ENCODE measurements at regions not wholly inside any gene's neighbourhood (a gene's known extent, or its start where the extent isn't known, plus 50 kb on each side); places are given as distances from the start of the nearest gene placed in this dataset.

GRCh38 chr5:71982717-71983395 is 124.4 kb upstream of the MAP1B start:
- no peak for DNase-seq (ENCODE audit: extremely low read depth, low read depth, low spot score)

DNA sequence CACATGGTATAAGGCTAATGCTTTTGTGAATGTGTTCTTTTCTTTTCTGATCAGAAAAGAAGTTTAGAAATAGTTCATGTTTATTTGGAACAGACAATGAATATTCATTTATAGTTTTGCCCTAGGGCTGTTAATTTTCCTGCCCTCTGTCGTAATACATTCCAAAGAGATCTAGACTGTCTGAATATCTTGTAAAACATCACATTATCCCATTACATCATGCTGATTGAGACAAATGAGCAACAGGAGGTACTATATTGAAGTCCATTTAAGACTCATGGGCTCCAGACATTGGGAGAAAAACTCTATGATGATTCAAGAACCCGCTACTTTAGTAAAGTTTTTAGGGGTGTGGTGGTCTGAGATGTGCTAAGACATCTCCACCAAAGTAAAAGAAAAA is 121.2 kb upstream of the MAP1B start:
- DNase-seq (ENCODE audit: extremely low read depth, low read depth, low spot score) = no peak

DNA sequence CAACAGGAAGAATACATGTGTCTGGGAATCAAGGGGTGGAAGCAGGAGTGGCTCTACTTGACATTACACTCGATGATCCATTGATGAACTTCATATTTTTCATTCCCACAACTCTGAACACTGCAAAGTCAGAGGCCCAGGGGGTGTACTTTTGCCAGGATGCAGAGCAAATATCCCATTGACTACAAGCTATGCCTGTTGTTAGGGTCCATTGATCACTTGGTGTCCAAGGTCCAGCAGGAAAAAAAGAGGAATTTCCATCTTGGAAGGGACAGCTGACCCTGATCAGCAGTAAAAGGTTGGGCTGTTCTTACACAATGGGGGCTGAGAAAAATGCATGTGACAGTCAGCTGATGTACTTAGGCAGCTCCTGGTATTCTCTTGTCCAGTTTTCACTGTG is 118.5 kb upstream of the MAP1B start:
- no peak for DNase-seq (ENCODE audit: extremely low read depth, low read depth, low spot score)

DNA sequence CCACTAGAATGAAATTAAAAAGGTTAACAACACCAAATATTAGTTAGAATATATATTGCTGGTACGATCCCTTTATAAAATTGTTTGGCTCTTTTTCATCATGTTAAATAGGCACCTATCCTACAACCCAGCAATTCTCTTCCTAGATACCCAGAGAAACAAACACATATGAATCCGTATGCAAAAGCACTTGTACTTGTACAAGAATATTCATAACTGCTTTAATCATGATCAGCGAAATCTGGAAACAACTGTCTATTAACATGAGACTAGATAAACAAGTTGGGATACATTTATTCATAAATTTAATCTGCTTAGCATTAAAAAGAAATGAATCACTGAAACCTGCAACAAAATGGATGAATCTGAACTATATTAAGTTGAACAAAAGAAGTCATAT is 113.7 kb upstream of the MAP1B start:
- no peak for DNase-seq (ENCODE audit: extremely low read depth, low read depth, low spot score)

DNA sequence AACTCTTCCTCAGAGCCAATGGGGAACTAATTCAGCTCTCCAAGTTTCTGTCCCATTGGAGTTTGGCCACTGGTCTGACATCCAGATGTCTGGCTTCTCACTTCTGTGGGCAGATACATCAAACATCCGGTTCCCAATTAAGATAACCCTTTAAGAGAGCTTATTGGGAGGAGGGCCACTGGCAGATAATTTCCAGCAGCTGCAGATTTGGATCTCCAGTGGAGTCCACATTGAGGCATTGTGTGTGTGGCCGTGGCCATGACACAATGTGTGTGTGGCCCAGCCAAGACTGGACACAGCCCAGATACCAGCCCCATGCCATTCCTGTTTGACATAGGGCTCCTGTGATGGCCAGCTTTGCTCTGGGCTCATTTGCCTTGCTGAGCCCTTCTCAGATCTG is 110.5 kb upstream of the MAP1B start:
- no peak for DNase-seq (ENCODE audit: extremely low read depth, low read depth, low spot score)

DNA sequence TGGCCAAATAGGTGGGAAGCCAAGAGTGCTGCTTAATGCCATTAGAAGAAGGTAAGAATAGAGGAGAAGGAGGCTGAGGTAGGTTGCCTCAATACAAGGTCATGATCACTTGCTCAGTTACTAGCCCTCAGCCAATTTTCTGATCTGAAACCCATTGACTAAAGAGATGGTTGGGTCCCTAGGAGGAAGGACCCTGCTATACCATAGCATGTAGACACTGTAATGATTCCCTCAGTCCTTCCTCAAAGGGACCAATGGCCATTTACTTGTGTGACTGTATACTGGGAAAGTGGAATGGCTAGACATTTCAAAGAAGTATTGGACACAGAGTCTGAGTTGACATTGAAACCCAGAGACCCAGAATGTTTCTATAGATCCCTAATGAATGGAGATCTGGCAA is 108.5 kb upstream of the MAP1B start:
- no peak for DNase-seq (ENCODE audit: extremely low read depth, low read depth, low spot score)

GRCh38 chr5:72000707-72001106 is 106.6 kb upstream of the MAP1B start:
- no peak for DNase-seq (ENCODE audit: extremely low read depth, low read depth, low spot score)

DNA sequence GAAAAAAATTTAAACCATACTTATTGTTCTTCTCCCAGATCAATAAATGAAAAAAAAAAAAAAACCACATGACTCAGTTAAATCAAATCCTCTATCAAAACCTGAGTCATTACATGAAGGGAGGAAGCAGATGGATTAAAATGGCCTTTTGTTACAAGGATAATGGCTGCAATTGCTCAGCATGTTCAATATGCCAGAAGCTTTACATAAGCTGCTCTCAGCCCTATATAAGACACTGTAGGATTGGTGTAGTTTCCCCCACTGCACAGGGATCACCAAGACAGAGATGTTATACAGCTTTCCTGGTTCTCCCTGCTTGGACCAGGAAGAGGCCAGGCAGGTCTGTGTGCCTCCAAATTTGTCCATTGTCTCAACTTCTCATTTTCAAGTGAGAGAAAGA is 101.6 kb upstream of the MAP1B start:
- no peak for DNase-seq (ENCODE audit: extremely low read depth, low read depth, low spot score)

GRCh38 chr5:72006361-72006760 is 100.9 kb upstream of the MAP1B start:
- no peak for DNase-seq (ENCODE audit: extremely low read depth, low read depth, low spot score)

DNA sequence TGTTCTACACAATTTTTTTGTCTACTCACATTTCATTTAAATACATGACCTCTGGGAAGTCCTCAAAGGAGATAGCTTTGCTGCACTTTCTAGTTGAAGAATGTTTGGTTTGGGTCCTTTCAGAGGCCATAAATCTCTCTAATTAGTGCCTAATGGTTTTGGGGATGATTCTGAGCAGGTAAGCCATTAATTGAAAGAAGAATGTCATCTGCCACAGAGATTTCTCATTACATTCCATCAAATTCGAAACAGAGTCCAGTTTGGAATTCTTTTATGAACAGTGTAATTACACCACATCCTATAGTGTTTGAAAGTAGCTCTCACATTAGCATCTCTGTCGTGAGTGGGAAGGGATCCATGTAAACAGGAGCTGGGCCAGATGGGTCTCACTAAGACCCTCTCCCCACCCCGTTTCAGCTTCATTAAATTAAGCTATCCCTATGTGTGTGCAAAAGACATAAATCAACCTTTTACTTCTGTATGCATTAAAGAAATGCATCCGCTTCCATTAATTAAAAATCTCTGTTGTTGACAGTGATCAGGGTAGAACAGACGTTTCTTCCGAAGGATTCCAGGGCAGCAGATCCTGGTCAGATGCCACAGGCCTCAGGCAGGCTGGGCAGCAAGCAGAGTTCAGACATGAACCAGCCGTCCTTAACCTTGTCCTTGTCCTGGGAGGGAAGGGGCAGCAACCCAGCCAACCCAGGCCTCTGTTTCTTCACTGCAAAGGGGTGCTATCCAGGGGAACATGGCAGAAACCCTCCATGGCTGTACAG is 99.8 kb upstream of the MAP1B start:
- DNase-seq (ENCODE audit: extremely low read depth, low read depth, low spot score) = no peak

DNA sequence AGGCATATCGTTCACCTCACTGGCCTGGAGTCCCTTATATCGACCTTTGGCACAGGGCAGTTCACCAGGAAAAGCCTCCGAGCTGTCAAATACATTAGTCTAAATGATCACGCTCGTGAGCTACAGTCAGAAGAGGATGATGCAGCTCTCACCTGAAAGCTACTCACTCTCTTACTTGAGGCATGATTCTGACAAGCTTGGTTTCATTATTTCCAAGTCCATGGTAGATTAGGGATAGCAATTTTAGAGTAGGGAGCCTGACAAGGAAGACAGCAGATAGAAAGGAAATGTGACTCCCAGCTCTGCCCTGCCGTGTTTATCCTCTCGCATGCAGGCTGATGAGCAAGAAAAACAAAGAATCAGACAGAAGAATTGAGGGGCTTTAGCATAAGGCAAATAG is 98.0 kb upstream of the MAP1B start:
- DNase-seq (ENCODE audit: extremely low read depth, low read depth, low spot score) = no peak

DNA sequence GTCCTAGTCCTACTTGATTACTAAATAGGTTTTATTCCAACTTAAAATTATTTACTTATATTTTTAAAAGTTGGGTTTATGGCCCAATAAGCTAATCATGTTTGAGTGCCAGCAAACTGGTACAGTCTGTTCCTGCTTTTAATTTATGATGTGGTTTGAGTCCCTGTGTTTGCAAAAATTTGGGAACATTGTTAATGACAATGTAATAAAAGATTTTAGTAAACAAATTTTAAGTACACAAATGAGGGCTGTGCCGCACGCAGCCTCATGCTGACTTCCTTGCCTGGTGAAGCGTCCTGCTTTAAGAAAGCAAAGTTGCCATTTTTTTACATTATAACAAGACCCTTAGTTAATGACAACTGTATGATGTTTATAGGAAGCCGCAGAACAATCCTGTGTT is 96.8 kb upstream of the MAP1B start:
- DNase-seq (ENCODE audit: extremely low read depth, low read depth, low spot score) = no peak

DNA sequence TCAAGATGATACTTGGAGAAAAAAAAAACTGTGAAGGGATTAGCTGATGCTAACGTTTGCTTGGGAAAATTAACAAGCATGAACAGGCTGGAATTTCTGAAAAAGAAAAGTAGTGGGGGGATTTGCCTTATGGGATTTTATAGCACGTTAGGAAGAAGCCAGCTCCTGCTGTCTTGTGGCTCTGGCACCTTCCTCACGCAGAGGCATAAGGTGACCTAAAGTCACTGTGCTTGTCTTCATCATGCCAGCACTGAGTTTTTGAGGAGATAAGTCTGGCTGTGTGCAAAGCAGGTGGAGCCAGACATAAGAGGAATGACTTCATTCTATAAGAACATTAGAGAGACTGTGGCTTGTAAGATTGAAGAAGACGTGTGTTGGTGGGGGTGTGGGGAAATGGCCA is 94.4 kb upstream of the MAP1B start:
- DNase-seq (ENCODE audit: extremely low read depth, low read depth, low spot score) = no peak

DNA sequence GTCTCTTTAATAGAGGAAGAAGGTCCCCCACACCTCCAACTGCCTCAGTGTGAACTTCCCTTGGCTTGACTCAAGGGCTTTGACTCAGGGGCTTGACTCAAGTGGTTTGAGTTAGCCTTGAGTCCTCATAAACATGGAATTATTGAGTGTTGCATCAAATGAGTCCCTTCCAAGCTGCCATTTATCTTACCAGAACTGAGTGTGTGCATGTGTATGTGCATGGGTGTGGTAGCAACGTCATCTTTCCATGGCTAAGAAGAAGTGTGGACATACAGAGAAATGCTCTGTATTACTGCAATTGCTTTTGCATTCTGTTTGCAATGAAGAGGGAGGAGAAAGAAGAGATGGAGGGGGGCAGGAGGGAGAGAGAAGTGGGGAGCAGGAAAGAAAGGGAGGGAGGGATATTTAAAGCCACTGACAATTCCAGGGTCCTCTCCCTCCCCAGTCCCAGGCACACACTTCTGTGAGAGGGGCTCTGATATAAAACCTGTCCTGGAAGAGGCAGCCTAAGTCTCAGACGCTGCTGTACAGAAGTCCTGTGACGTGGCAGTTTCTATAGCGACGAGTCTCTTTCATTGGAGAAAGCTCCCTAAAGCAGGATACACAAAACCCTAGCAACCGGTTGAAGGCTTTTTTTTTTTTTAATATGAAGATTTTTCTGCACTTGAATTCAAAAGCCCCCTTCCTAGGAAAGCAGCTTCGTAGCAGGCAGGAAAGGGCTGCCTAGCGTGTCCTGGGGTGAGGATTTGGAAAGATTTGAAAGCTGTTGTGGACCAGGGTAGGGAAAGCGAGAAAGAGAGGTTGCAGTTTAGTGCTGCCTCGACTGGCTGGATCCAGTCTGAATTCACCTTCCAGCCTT is 93.3 kb upstream of the MAP1B start:
- DNase-seq (ENCODE audit: extremely low read depth, low read depth, low spot score) = no peak

- DNase-seq (ENCODE audit: extremely low read depth, low read depth, low spot score) = no peak
These were observed 92.1 kb upstream of the MAP1B start for GRCh38 chr5:72015103-72015548.

DNA sequence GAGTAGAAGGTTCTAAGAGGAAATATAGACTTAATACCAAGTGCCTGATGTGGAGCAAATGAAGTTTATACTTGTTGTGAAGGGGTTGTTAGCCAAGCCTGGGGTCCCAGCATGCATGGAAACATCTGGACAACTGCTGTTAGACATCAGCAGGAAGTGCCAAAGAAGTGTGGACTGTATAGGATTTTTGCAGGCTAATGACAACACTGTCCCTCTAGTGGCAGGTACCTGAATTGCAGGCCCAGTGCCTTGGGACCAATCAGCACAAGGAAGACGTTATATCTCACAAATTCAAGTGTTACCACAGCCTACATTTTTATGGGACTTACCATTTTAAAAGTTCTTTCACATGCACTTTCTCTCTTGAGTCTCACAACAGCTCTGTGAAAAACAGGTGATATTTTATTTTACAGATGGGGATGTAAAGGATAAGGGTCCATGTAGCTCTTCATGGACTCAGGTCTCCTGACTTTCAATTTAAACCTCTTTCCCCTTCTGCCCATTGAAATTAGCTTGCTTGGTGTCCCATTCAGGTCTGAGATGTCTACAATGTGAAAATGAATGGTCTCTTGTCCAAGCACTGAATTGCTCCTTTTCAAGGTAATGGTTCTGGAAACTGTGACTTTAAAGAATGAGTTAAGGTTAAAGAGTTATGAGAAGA is 89.0 kb upstream of the MAP1B start:
- DNase-seq (ENCODE audit: extremely low read depth, low read depth, low spot score) = peak; percentile 34

GRCh38 chr5:72020161-72020983 is 86.9 kb upstream of the MAP1B start:
- no peak for DNase-seq (ENCODE audit: extremely low read depth, low read depth, low spot score)

DNA sequence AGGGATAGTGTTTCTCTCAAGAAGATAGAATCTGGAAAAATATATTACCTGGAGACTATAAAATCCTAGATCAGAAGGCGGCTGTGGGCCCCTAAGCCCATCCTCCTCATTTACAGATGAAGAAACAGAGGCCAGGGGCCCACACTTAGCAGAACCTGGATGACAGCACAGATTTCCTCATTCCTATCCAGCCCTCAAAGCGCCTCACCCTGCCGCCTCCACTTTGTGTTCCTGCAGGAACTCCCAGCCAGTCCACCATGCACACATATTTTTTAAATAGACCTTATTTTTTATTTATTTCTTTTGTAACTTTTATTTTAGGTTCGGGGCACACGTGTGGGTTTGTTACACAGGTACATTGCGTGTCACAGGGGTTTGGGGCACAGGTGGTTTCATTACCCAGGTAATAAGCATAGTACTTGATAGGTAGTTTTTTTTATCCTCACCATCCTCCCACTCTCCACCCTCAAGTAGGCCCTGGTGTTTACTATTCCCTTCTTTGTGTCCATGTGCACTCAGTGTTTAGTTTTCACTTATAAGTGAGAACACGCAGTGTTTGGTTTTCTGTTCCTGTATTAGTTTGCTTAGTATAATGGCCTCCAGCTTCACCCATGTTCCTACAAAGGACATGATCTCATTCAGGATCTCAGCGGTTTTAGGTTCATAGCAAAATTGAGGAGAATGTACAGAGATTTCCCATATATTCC is 85.5 kb upstream of the MAP1B start:
- no peak for DNase-seq (ENCODE audit: extremely low read depth, low read depth, low spot score)

- no peak for DNase-seq (ENCODE audit: extremely low read depth, low read depth, low spot score)
These were observed 78.9 kb upstream of the MAP1B start for GRCh38 chr5:72028382-72028781.

DNA sequence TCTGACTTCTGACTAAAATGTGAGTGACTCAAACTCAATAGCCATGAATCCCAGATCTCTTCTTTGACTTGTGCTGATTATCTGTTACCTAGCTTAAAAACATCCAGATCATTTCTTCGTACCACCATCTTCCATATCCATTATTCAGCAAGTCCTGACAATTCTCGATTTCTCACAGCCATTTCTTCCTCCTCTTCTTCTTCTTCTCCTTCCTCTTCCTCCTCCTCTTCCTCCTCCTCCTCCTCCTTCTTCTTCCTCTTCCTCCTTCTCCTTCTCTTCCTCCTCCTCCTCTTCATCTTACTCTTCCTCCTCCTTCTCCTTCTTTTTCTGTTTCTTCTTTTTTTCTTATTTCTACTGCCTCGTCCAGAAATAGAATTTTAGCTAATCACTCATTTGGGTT is 77.0 kb upstream of the MAP1B start:
- DNase-seq (ENCODE audit: extremely low read depth, low read depth, low spot score) = no peak

All from glomerular endothelial cell (primary cell).